Bronchial epithelial cell (primary cell): ENCODE measurements at regions not wholly inside any gene's neighbourhood (a gene's known extent, or its start where the extent isn't known, plus 50 kb on each side); places are given as distances from the start of the nearest gene placed in this dataset.

Experiments used
- DNase-seq: peaks from one replicate; pipeline ENCODE4 v3.0.0-alpha.2; 2010; ENCODE audit warnings: low read depth
- FAIRE-seq: peaks from 2 replicates; lab custom pipeline; 2011; peaks lifted over from hg19 to GRCh38; lab: Jason Lieb, UNC
- H3K27me3 ChIP-seq: 2 replicates; pipeline ENCODE4 v1.5.1; 2011; ENCODE audit warnings: low read length; ENCODE audit not compliant: control insufficient read depth, insufficient read depth
- H3K36me3 ChIP-seq: 2 replicates; pipeline ENCODE4 v1.5.1; 2011; ENCODE audit warnings: low read length; ENCODE audit not compliant: control insufficient read depth, insufficient read depth
- H3K4me3 ChIP-seq: 2 replicates; pipeline ENCODE4 v1.5.1; 2011; ENCODE audit warnings: mild to moderate bottlenecking, low read depth, low read length, control low read depth
- TF ChIP-seq, protein P1 (sequence below): IDR thresholded peaks from 2 replicates; pipeline ENCODE4 v1.5.1; 2011; ENCODE audit warnings: mild to moderate bottlenecking, moderate library complexity, low read length, control low read depth, inconsistent platforms; ENCODE audit not compliant: insufficient read depth, severe bottlenecking

DNA sequence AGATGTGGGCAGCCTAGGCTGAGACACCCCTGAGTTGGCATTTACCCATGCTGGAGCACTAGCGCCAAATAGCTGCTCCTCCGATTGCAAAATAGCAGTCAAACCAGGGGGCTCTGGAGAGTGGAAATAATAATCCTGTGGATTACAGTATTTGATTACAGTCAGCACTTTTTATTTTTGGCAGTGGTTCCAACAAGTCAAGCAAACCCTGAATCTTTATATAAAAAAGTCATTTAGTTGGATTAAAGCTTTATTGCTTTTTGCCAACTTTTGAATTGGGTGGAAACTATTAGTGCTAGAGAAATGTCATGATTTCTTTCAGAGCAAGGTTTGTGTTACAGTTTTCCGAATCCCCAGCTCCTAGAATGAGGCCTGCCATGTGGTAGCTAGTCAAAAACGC is 99.3 kb upstream of the FAM20A start:
- TF ChIP-seq, protein P1, sequence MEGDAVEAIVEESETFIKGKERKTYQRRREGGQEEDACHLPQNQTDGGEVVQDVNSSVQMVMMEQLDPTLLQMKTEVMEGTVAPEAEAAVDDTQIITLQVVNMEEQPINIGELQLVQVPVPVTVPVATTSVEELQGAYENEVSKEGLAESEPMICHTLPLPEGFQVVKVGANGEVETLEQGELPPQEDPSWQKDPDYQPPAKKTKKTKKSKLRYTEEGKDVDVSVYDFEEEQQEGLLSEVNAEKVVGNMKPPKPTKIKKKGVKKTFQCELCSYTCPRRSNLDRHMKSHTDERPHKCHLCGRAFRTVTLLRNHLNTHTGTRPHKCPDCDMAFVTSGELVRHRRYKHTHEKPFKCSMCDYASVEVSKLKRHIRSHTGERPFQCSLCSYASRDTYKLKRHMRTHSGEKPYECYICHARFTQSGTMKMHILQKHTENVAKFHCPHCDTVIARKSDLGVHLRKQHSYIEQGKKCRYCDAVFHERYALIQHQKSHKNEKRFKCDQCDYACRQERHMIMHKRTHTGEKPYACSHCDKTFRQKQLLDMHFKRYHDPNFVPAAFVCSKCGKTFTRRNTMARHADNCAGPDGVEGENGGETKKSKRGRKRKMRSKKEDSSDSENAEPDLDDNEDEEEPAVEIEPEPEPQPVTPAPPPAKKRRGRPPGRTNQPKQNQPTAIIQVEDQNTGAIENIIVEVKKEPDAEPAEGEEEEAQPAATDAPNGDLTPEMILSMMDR, result no peak
- no peak for DNase-seq
- Histone ChIP-seq H3K27me3 (no peaks in the 10 kb centered on the region), H3K36me3 (no peaks in the 10 kb centered on the region), H3K4me3 (no peak overlapping the region)
- FAIRE-seq, result no peak

DNA sequence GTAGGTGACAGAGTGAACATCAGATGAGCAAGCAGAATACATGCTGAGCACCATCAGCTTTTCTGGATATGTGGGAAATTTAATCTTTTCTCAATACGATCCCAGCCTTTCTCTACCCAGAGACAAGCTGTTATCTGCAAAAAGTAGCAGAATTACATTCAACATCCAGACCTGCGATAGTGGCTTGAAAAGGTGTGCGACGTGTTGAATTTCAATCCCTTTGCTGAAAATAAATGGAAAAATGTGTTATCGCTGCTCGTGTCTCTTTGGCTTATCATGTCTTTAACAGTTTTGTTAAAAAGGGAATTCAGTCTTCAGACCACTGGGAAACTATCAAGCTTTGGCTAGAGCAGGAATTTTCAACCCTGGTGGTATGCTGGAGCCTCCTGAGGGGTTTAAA is 98.8 kb upstream of the FAM20A start:
- Histone ChIP-seq H3K4me3 (no peak overlapping the region), H3K36me3 (no peaks in the 10 kb centered on the region), H3K27me3 (no peaks in the 10 kb centered on the region)
- FAIRE-seq (no peak), DNase-seq (no peak)
- TF ChIP-seq, protein P1, result no peak

DNA sequence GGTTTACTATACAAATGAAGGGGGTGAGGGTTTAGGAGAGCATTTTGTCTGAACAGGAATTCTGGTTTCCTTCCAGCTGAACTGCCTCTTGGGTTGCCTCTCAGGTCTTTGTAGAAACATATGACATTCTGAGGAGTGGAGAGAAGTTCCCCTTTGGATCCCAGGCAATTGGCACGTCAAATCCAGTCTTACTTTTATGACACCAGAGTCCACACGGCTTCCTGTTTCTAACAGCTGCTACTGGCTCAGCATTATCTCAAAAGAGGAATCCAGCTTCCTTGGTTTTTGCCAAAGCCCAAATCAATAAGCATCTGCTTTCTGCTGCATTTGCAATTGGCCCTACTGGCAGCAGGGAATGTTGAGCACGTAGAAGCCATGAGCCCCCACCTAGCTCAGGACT is 97.6 kb upstream of the FAM20A start:
- H3K36me3 ChIP-seq, result no peaks in the 10 kb centered on the region
- TF ChIP-seq, protein P1, result no peak
- DNase-seq (no peak), FAIRE-seq (no peak)
- no peak overlapping the region for H3K4me3 ChIP-seq
- H3K27me3 ChIP-seq, result no peaks in the 10 kb centered on the region

DNA sequence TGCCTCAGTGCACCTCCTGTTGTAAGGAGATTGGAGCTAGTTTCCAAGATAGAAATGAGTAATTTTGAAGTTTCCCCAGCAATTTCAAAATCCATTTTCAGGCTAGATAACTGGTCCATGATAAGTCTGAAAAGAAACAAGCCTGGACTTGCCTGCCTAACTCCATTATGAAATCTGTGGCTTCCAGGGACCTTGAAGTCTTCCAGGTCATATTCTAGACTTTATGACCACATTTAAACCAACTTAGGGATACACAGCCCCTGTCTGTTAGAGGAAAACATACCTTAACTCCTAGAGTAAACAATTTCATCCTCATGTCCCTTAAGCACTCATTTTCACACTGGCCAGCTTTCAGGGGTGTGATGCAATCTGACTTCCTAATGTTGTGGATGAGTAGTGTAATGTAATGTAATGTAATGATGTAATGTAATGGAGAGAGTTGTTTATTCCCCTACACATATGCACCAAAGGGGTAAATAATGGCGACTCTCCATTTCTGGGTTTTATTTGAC is 96.7 kb upstream of the FAM20A start:
- TF ChIP-seq, protein P1, result no peak
- Histone ChIP-seq H3K36me3 (no peaks in the 10 kb centered on the region), H3K27me3 (no peaks in the 10 kb centered on the region), H3K4me3 (no peak overlapping the region)
- FAIRE-seq (peak; percentile 40), DNase-seq (peak; percentile 93)

DNA sequence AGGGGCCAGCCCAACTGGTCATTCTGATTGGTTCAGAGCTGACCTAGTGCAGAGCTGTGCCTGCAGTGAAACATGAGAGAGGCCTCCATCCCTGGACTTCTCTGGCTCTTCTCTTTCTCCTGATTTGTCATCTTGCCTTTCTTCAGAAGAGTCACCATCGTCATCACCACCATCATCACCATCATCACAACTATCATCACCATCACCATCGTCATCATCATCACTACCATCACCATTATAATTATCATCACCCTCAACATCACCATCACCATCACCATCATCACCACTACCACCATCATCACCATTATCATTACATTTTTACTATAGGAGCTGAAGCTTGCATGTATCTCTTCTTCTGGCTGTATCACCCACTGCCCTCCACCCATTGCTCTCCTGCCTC is 94.5 kb upstream of the FAM20A start:
- H3K36me3 ChIP-seq, result no peaks in the 10 kb centered on the region
- H3K27me3 ChIP-seq, result no peaks in the 10 kb centered on the region
- no peak overlapping the region for H3K4me3 ChIP-seq
- DNase-seq (no peak), FAIRE-seq (no peak)
- TF ChIP-seq, protein P1, result no peak

DNA sequence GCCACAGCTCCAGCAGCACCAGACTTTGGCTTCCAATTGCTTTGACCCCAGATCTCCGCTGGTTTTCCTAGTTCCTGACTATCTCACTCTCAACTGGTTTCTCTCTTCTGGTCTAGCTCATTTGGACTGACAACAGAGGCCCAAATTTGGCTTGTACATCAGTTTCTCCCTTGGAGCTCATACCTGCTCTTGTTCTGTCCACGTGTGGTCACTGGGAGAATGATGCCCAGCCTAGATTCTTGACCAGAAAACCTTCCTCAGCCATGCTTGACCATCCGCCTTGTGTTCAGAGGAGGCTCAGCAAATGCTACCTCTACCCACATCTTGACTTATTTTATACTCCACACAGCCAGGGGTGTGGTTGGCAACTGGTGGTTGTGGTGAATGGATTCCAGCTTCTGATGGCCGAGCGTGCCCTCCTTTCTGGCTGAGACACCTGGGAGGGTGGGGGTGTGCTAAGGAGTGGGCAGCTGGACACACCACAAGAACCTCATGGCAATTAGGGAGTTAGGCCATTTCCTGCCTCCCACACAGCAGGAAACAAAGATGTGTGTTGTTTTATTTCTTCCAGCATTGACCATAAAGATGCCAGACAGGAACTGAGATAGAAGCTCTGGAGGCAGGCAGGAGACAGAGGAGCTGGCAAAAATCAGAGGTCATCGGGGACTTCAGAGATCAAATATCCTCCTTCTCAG is 93.8 kb upstream of the FAM20A start:
- Histone ChIP-seq H3K36me3 (no peaks in the 10 kb centered on the region), H3K27me3 (no peaks in the 10 kb centered on the region), H3K4me3 (no peak overlapping the region)
- FAIRE-seq, result peak; percentile 85
- no peak for DNase-seq
- TF ChIP-seq, protein P1, result no peak
